Upper lobe of left lung (tissue), 6 donors: ENCODE measurements at regions not wholly inside any gene's neighbourhood (a gene's known extent, or its start where the extent isn't known, plus 50 kb on each side); places are given as distances from the start of the nearest gene placed in this dataset.

Experiments
- ATAC-seq, 2 donors: fragments of 200-7000 bp; cut with Tn5 transposase; one replicate each; pipeline ENCODE4 v1.9.1; 2022; ENCODE audit warnings: mild to moderate bottlenecking in 2 of 2, moderate library complexity in 2 of 2; ENCODE audit not compliant: low FRiP score in 2 of 2
- DNase-seq, 2 donors: peaks; one replicate each; pipeline ENCODE4 v3.0.0-alpha.2; 2019 to 2020
- H3K27ac ChIP-seq, 4 donors: fragments of 200-600 bp; sonication (generic); one replicate each; pipeline ENCODE4 v1.5.1; 2016 to 2019
- H3K27me3 ChIP-seq, 4 donors: fragments of 200-600 bp; sonication (generic); one replicate each; pipeline ENCODE4 v1.5.1; 2017 to 2019
- H3K36me3 ChIP-seq, 4 donors: fragments of 200-600 bp; sonication (generic); one replicate each; pipeline ENCODE4 v1.5.1; 2016 to 2019
- H3K4me1 ChIP-seq, 4 donors: fragments of 200-600 bp; sonication (generic); one replicate each; pipeline ENCODE4 v1.5.1; 2018 to 2019
- H3K4me3 ChIP-seq, 4 donors: fragments of 200-600 bp; sonication (generic); one replicate each; pipeline ENCODE4 v1.5.1; 2017 to 2019; ENCODE audit warnings: mild to moderate bottlenecking in 2 of 4, moderate library complexity in 1 of 4
- H3K9me3 ChIP-seq, 4 donors: fragments of 200-600 bp; sonication (generic); one replicate each; pipeline ENCODE4 v1.5.1; 2018 to 2019
- CTCF ChIP-seq, 6 experiments: fragments of 450-650 bp in 4 of 6; fragments of 200-600 bp in 2 of 6; sonication (generic) in 2 of 6; IDR thresholded peaks; one replicate each; pipeline ENCODE4 v1.5.1; 2016 to 2019; ENCODE audit warnings: antibody characterized with exemption in 6 of 6
- EP300 ChIP-seq, 4 donors: sonication (generic); formaldehyde crosslinking; IDR thresholded peaks; one replicate each; pipeline ENCODE4 v1.5.1; 2017; ENCODE audit warnings: antibody characterized with exemption in 4 of 4, control low read depth in 2 of 4
- POLR2A ChIP-seq, 4 donors: fragments of 450-650 bp; IDR thresholded peaks; one replicate each; pipeline ENCODE4 v1.5.1; 2016 to 2017; ENCODE audit warnings: antibody characterized with exemption in 4 of 4, mild to moderate bottlenecking in 2 of 4
- POLR2AphosphoS5 ChIP-seq, 2 donors: sonication (generic); formaldehyde crosslinking; IDR thresholded peaks; one replicate each; pipeline ENCODE4 v1.5.1; 2017; ENCODE audit warnings: antibody characterized with exemption in 2 of 2
- WGBS, 2 donors: methylation state at CpG; one replicate each; pipeline ENCODE4 v1.1.5; 2017 to 2018; 5-methylcytosine and 5-hydroxymethylcytosine counted together
- donor health status: DM: no; HTN: no; CAD: no; lungs with moderate emphysema.
- donor health status: DM: no; HTN: yes; CAD: no; lungs with severe emphysema.

GRCh38 chr4:115376866-115377265 lies 263.4 kb upstream of the NDST4 start:
- H3K9me3 ChIP-seq: no peaks in the 10 kb centered on the region
- no peaks in the 10 kb centered on the region for H3K36me3 ChIP-seq
- DNase-seq: no peak
- H3K27ac ChIP-seq: no peak overlapping the region
- no peaks in the 10 kb centered on the region for H3K27me3 ChIP-seq
- no peaks in the 10 kb centered on the region for H3K4me1 ChIP-seq
- WGBS, 2 donors: 77 to 85% methylated on average over 2 of the region's 2 CpGs
- no peak overlapping the region for H3K4me3 ChIP-seq
- no peak for TF ChIP-seq CTCF (IDR thresholded peaks at IDR 0.05)
- no peak for TF ChIP-seq EP300 (IDR thresholded peaks at IDR 0.05)
- no peak for TF ChIP-seq POLR2A (IDR thresholded peaks at IDR 0.05)
- no peak for TF ChIP-seq POLR2AphosphoS5 (IDR thresholded peaks at IDR 0.05)
- ATAC-seq: no peak

GRCh38 chr4:115374621-115375020 lies 261.2 kb upstream of the NDST4 start:
- no peak for ATAC-seq
- no peaks in the 10 kb centered on the region for H3K27me3 ChIP-seq
- WGBS, 2 donors: 93 to 94% methylated on average over 4 of the region's 4 CpGs

GRCh38 chr4:115370490-115370889 lies 257.1 kb upstream of the NDST4 start:
- ATAC-seq (no peak), DNase-seq (no peak)
- Histone ChIP-seq H3K4me3 (no peak overlapping the region), H3K27me3 (no peaks in the 10 kb centered on the region), H3K27ac (no peak overlapping the region), H3K36me3 (no peaks in the 10 kb centered on the region), H3K9me3 (peaks cover 0 to under 1% (median 0%) of the 10 kb centered on the region in 4 donors), H3K4me1 (no peaks in the 10 kb centered on the region)
- TF ChIP-seq CTCF (IDR thresholded peaks at IDR 0.05): no peak
- TF ChIP-seq POLR2A (IDR thresholded peaks at IDR 0.05): no peak
- no peak for TF ChIP-seq POLR2AphosphoS5 (IDR thresholded peaks at IDR 0.05)
- no peak for TF ChIP-seq EP300 (IDR thresholded peaks at IDR 0.05)
- 65% methylated on average over 3 of the region's 3 CpGs for WGBS, 2 donors

More at GRCh38 chr4:115374621-115375020, 261.2 kb upstream of the NDST4 start:
- TF ChIP-seq POLR2AphosphoS5 (IDR thresholded peaks at IDR 0.05) (no peak), EP300 (IDR thresholded peaks at IDR 0.05) (no peak), POLR2A (IDR thresholded peaks at IDR 0.05) (no peak), CTCF (IDR thresholded peaks at IDR 0.05) (no peak)
- H3K36me3 ChIP-seq: no peaks in the 10 kb centered on the region
- DNase-seq: no peak
- no peak overlapping the region for H3K27ac ChIP-seq
- no peaks in the 10 kb centered on the region for H3K4me1 ChIP-seq
- no peaks in the 10 kb centered on the region for H3K9me3 ChIP-seq
- H3K4me3 ChIP-seq: no peak overlapping the region

GRCh38 chr4:115370012-115370411 lies 256.6 kb upstream of the NDST4 start:
- 88 to 93% methylated on average over 3 of the region's 3 CpGs for WGBS, 2 donors
- ATAC-seq (no peak), DNase-seq (no peak)
- TF ChIP-seq CTCF (IDR thresholded peaks at IDR 0.05) (no peak), EP300 (IDR thresholded peaks at IDR 0.05) (no peak), POLR2AphosphoS5 (IDR thresholded peaks at IDR 0.05) (no peak), POLR2A (IDR thresholded peaks at IDR 0.05) (no peak)
- H3K27ac ChIP-seq: no peak overlapping the region
- no peak overlapping the region for H3K4me3 ChIP-seq
- no peaks in the 10 kb centered on the region for H3K27me3 ChIP-seq
- H3K4me1 ChIP-seq: no peaks in the 10 kb centered on the region
- peaks cover 0 to 5% (median 0%) of the 10 kb centered on the region in 4 donors for H3K9me3 ChIP-seq
- H3K36me3 ChIP-seq: no peaks in the 10 kb centered on the region

- 93 to 94% methylated on average over 3 to 4 of the region's 4 CpGs for WGBS, 2 donors
- Histone ChIP-seq H3K36me3 (no peaks in the 10 kb centered on the region), H3K4me3 (no peak overlapping the region), H3K27ac (no peak overlapping the region), H3K4me1 (no peaks in the 10 kb centered on the region), H3K27me3 (no peaks in the 10 kb centered on the region), H3K9me3 (peaks cover 0 to 5% (median 0%) of the 10 kb centered on the region in 4 donors)
- TF ChIP-seq POLR2AphosphoS5 (IDR thresholded peaks at IDR 0.05) (no peak), EP300 (IDR thresholded peaks at IDR 0.05) (no peak), POLR2A (IDR thresholded peaks at IDR 0.05) (no peak), CTCF (IDR thresholded peaks at IDR 0.05) (no peak)
- ATAC-seq (peak in 1 of 2 donors; percentile 77), DNase-seq (peak in 1 of 2 donors; percentile 23)
Observed at GRCh38 chr4:115366390-115366789, 253.0 kb upstream of the NDST4 start.
